ENCODE measurements at regions not wholly inside any gene's neighbourhood (a gene's known extent, or its start where the extent isn't known, plus 50 kb on each side); places are given as distances from the start of the nearest gene placed in this dataset.

- no peaks in the 10 kb centered on the region for H3K27me3 Mint-ChIP-seq
- DNase-seq = no peak
- H3K4me1 Mint-ChIP-seq = no peaks in the 10 kb centered on the region
- no peak overlapping the region for H3K4me3 Mint-ChIP-seq
- intact Hi-C loops (cut with micrococcal nuclease) = no loop called here
- no peaks in the 10 kb centered on the region for H3K36me3 Mint-ChIP-seq (ENCODE audit: low read depth)
- peaks cover 7% of the 10 kb centered on the region for H3K9me3 Mint-ChIP-seq
- no peak overlapping the region for H3K27ac Mint-ChIP-seq
Measured at GRCh38 chr11:38300570-38300969, 1702.5 kb upstream of the RAG2 start.

GRCh38 chr11:38296211-38296776, 1698.3 kb upstream of the RAG2 start:
- Mint-ChIP-seq H3K9me3 (peaks cover 8% of the 10 kb centered on the region), H3K4me1 (no peaks in the 10 kb centered on the region), H3K27ac (no peak overlapping the region), H3K27me3 (no peaks in the 10 kb centered on the region), H3K4me3 (no peak overlapping the region), H3K36me3 (ENCODE audit: low read depth) (no peaks in the 10 kb centered on the region)
- intact Hi-C loops (cut with micrococcal nuclease) = no loop called here
- no peak for DNase-seq

GRCh38 chr11:38282718-38283117, 1684.7 kb upstream of the RAG2 start:
- no peaks in the 10 kb centered on the region for H3K36me3 Mint-ChIP-seq (ENCODE audit: low read depth)
- no peaks in the 10 kb centered on the region for H3K4me1 Mint-ChIP-seq
- no peak overlapping the region for H3K27ac Mint-ChIP-seq
- intact Hi-C loops (cut with micrococcal nuclease) = no loop called here
- no peaks in the 10 kb centered on the region for H3K27me3 Mint-ChIP-seq
- no peak overlapping the region for H3K4me3 Mint-ChIP-seq
- peaks cover 6% of the 10 kb centered on the region for H3K9me3 Mint-ChIP-seq
- no peak for DNase-seq

GRCh38 chr11:38278457-38279141, 1680.6 kb upstream of the RAG2 start:
- Mint-ChIP-seq H3K27ac (no peak overlapping the region), H3K27me3 (no peaks in the 10 kb centered on the region), H3K36me3 (ENCODE audit: low read depth) (no peaks in the 10 kb centered on the region), H3K4me3 (no peak overlapping the region), H3K4me1 (no peaks in the 10 kb centered on the region), H3K9me3 (peaks cover 6% of the 10 kb centered on the region)
- DNase-seq = no peak
- intact Hi-C loops (cut with micrococcal nuclease) = no loop called here

- Mint-ChIP-seq H3K27ac (no peak overlapping the region), H3K4me1 (no peaks in the 10 kb centered on the region), H3K36me3 (ENCODE audit: low read depth) (no peaks in the 10 kb centered on the region), H3K27me3 (no peaks in the 10 kb centered on the region), H3K4me3 (no peak overlapping the region), H3K9me3 (no peaks in the 10 kb centered on the region)
- DNase-seq = no peak
- intact Hi-C loops (cut with micrococcal nuclease) = no loop called here
Measured at GRCh38 chr11:38274031-38274430, 1676.0 kb upstream of the RAG2 start.

GRCh38 chr11:38272376-38272775, 1674.3 kb upstream of the RAG2 start:
- Mint-ChIP-seq H3K4me3 (no peak overlapping the region), H3K4me1 (no peaks in the 10 kb centered on the region), H3K9me3 (no peaks in the 10 kb centered on the region), H3K27ac (no peak overlapping the region), H3K27me3 (no peaks in the 10 kb centered on the region), H3K36me3 (ENCODE audit: low read depth) (no peaks in the 10 kb centered on the region)
- intact Hi-C loops (cut with micrococcal nuclease) = no loop called here
- no peak for DNase-seq

GRCh38 chr11:38266691-38267090, 1668.7 kb upstream of the RAG2 start:
- H3K27ac Mint-ChIP-seq = no peak overlapping the region
- H3K9me3 Mint-ChIP-seq = no peaks in the 10 kb centered on the region
- intact Hi-C loops (cut with micrococcal nuclease) = no loop called here
- no peaks in the 10 kb centered on the region for H3K4me1 Mint-ChIP-seq
- no peaks in the 10 kb centered on the region for H3K36me3 Mint-ChIP-seq (ENCODE audit: low read depth)
- DNase-seq = no peak
- H3K27me3 Mint-ChIP-seq = no peaks in the 10 kb centered on the region
- no peak overlapping the region for H3K4me3 Mint-ChIP-seq

- H3K4me1 Mint-ChIP-seq = no peaks in the 10 kb centered on the region
- H3K27ac Mint-ChIP-seq = no peak overlapping the region
- intact Hi-C loops (cut with micrococcal nuclease) = no loop called here
- no peak overlapping the region for H3K4me3 Mint-ChIP-seq
- no peaks in the 10 kb centered on the region for H3K27me3 Mint-ChIP-seq
- H3K9me3 Mint-ChIP-seq = peaks cover 6% of the 10 kb centered on the region
- H3K36me3 Mint-ChIP-seq (ENCODE audit: low read depth) = no peaks in the 10 kb centered on the region
- no peak for DNase-seq
Measured at GRCh38 chr11:38256436-38256835, 1658.4 kb upstream of the RAG2 start.

GRCh38 chr11:38254913-38255312, 1656.9 kb upstream of the RAG2 start:
- H3K27me3 Mint-ChIP-seq = no peaks in the 10 kb centered on the region
- H3K4me1 Mint-ChIP-seq = no peaks in the 10 kb centered on the region
- intact Hi-C loops (cut with micrococcal nuclease) = no loop called here
- no peak overlapping the region for H3K4me3 Mint-ChIP-seq
- H3K27ac Mint-ChIP-seq = no peak overlapping the region
- no peaks in the 10 kb centered on the region for H3K36me3 Mint-ChIP-seq (ENCODE audit: low read depth)
- DNase-seq = no peak
- H3K9me3 Mint-ChIP-seq = peaks cover 2% of the 10 kb centered on the region

- Mint-ChIP-seq H3K36me3 (ENCODE audit: low read depth) (no peaks in the 10 kb centered on the region), H3K9me3 (peaks cover 6% of the 10 kb centered on the region), H3K27me3 (no peaks in the 10 kb centered on the region), H3K27ac (no peak overlapping the region), H3K4me1 (no peaks in the 10 kb centered on the region), H3K4me3 (no peak overlapping the region)
- intact Hi-C loops (cut with micrococcal nuclease) = no loop called here
- DNase-seq = no peak
Measured at GRCh38 chr11:38252620-38253019, 1654.6 kb upstream of the RAG2 start.

GRCh38 chr11:38246451-38246850, 1648.4 kb upstream of the RAG2 start:
- H3K27ac Mint-ChIP-seq = no peak overlapping the region
- H3K4me1 Mint-ChIP-seq = no peaks in the 10 kb centered on the region

GRCh38 chr11:38226684-38227083, 1628.6 kb upstream of the RAG2 start:
- peaks cover 18% of the 10 kb centered on the region for H3K9me3 Mint-ChIP-seq
- no peaks in the 10 kb centered on the region for H3K4me1 Mint-ChIP-seq
- no peak overlapping the region for H3K27ac Mint-ChIP-seq
- no peak for DNase-seq
- no peak overlapping the region for H3K4me3 Mint-ChIP-seq
- H3K36me3 Mint-ChIP-seq (ENCODE audit: low read depth) = no peaks in the 10 kb centered on the region
- no peaks in the 10 kb centered on the region for H3K27me3 Mint-ChIP-seq
- intact Hi-C loops (cut with micrococcal nuclease) = no loop called here

More at GRCh38 chr11:38246451-38246850, 1648.4 kb upstream of the RAG2 start:
- Mint-ChIP-seq H3K36me3 (ENCODE audit: low read depth) (no peaks in the 10 kb centered on the region), H3K4me3 (no peak overlapping the region), H3K9me3 (peaks cover 7% of the 10 kb centered on the region), H3K27me3 (no peaks in the 10 kb centered on the region)
- intact Hi-C loops (cut with micrococcal nuclease) = no loop called here
- DNase-seq = no peak

GRCh38 chr11:38221295-38221694, 1623.3 kb upstream of the RAG2 start:
- Mint-ChIP-seq H3K9me3 (peaks cover 13% of the 10 kb centered on the region), H3K4me3 (no peak overlapping the region), H3K27ac (no peak overlapping the region), H3K4me1 (no peaks in the 10 kb centered on the region), H3K27me3 (no peaks in the 10 kb centered on the region), H3K36me3 (ENCODE audit: low read depth) (no peaks in the 10 kb centered on the region)
- intact Hi-C loops (cut with micrococcal nuclease) = no loop called here
- DNase-seq = no peak

- Mint-ChIP-seq H3K4me1 (no peaks in the 10 kb centered on the region), H3K36me3 (ENCODE audit: low read depth) (no peaks in the 10 kb centered on the region), H3K4me3 (no peak overlapping the region), H3K27me3 (no peaks in the 10 kb centered on the region), H3K9me3 (peaks cover 7% of the 10 kb centered on the region), H3K27ac (no peak overlapping the region)
- no peak for DNase-seq
- intact Hi-C loops (cut with micrococcal nuclease) = no loop called here
Measured at GRCh38 chr11:38219636-38220035, 1621.6 kb upstream of the RAG2 start.

GRCh38 chr11:38208951-38209350, 1610.9 kb upstream of the RAG2 start:
- no peak for DNase-seq
- H3K36me3 Mint-ChIP-seq (ENCODE audit: low read depth) = no peaks in the 10 kb centered on the region
- H3K4me1 Mint-ChIP-seq = no peaks in the 10 kb centered on the region
- intact Hi-C loops (cut with micrococcal nuclease) = no loop called here
- no peak overlapping the region for H3K4me3 Mint-ChIP-seq
- H3K27ac Mint-ChIP-seq = no peak overlapping the region
- H3K9me3 Mint-ChIP-seq = no peaks in the 10 kb centered on the region
- H3K27me3 Mint-ChIP-seq = no peaks in the 10 kb centered on the region
